Activated naive CD8-positive, alpha-beta T cell treated with anti-CD3 and anti-CD28 coated beads for 36 hours (primary cell): ENCODE measurements at regions not wholly inside any gene's neighbourhood (a gene's known extent, or its start where the extent isn't known, plus 50 kb on each side); places are given as distances from the start of the nearest gene placed in this dataset.
"Not testable (repeated sequence)": the region's sequence is repeated elsewhere in the genome, so short reads cannot be mapped to it uniquely, and the experiment has no call there.

Experiments
- DNase-seq: peaks from one replicate; pipeline ENCODE4 v3.0.0; 2021
- H3K27ac Mint-ChIP-seq: one replicate; pipeline ENCODE4 v1.8.0; 2022; ENCODE audit warnings: mild to moderate bottlenecking, moderate library complexity, mixed read lengths
- H3K27me3 Mint-ChIP-seq: one replicate; pipeline ENCODE4 v1.8.0; 2022; ENCODE audit warnings: mild to moderate bottlenecking, mixed read lengths
- H3K36me3 Mint-ChIP-seq: one replicate; pipeline ENCODE4 v1.8.0; 2021; ENCODE audit warnings: mild to moderate bottlenecking, mixed read lengths
- H3K4me1 Mint-ChIP-seq: one replicate; pipeline ENCODE4 v1.8.0; 2021; ENCODE audit warnings: mixed read lengths
- H3K4me3 Mint-ChIP-seq: one replicate; pipeline ENCODE4 v1.8.0; 2022; ENCODE audit warnings: mild to moderate bottlenecking, moderate library complexity, mixed read lengths
- H3K9me3 Mint-ChIP-seq: one replicate; pipeline ENCODE4 v1.8.0; 2022; ENCODE audit warnings: mixed read lengths

DNA sequence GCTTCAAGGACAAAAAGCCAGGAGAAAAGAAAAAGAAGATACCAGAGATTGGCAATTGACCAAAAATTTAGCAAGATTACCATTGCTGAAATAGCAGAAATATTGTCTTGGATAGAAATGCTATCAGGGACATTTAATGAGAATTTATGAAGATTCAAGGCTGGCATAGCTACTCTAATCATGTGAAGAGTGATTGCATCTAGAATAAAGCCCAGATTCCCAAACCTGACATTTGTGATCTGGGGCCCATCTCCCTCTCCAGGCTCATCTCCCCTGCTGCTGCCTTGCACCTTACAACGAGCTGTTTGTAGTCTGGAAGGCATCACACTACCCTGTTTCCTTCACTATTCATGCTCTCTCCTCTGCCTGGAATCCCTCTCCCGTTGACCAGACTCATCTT lies 114.5 kb downstream of the C9orf152 start:
- Mint-ChIP-seq H3K36me3 (no peaks in the 10 kb centered on the region), H3K9me3 (no peaks in the 10 kb centered on the region), H3K4me1 (no peaks in the 10 kb centered on the region), H3K27ac (no peak overlapping the region), H3K27me3 (no peaks in the 10 kb centered on the region), H3K4me3 (no peak overlapping the region)
- no peak for DNase-seq

DNA sequence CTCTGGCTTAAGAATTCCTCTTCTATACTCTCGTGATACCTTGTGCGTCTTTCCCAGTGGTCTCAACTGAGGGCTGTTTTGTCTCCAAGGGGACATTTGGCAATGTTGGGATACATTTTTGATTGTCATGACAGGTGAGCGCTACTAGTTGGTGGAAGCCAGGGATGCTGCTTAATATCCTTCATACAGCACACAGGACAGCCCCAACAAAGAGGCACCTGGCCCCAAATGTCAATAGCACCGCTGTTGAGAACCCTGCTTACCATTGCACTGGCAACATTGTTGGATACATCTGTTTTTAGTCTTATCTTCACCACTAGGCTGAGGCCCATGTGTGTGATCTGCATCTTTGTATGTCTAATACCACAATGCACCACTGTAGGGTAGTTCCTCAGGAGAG lies 114.1 kb downstream of the C9orf152 start:
- H3K4me3 Mint-ChIP-seq, result no peak overlapping the region
- no peak overlapping the region for H3K27ac Mint-ChIP-seq
- no peaks in the 10 kb centered on the region for H3K27me3 Mint-ChIP-seq
- H3K4me1 Mint-ChIP-seq, result no peaks in the 10 kb centered on the region
- no peaks in the 10 kb centered on the region for H3K36me3 Mint-ChIP-seq
- no peak for DNase-seq
- H3K9me3 Mint-ChIP-seq, result no peaks in the 10 kb centered on the region

DNA sequence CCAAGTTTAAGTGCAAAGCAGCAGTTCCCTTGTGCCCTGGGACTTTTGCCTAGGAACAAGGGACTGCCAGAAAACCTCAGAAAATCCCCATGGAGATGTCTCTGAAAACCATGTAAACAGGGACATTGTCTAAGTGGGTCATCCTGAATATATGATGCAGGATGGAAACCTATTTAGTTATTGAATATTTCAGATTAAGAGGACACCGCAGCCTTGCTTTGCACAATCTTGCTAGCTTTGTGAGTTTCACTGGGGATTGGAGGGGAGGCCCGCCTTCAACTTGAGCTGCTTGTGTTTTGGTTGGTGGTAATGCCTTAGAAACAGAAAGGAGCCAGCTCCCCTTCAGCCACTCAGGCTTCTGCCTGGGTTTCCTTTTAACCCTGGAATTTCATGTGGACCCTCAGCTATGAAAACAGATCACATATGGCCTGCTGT lies 112.8 kb downstream of the C9orf152 start:
- Mint-ChIP-seq H3K27ac (no peak overlapping the region), H3K4me1 (no peaks in the 10 kb centered on the region), H3K36me3 (no peaks in the 10 kb centered on the region), H3K4me3 (no peak overlapping the region), H3K27me3 (no peaks in the 10 kb centered on the region), H3K9me3 (no peaks in the 10 kb centered on the region)
- DNase-seq, result no peak

DNA sequence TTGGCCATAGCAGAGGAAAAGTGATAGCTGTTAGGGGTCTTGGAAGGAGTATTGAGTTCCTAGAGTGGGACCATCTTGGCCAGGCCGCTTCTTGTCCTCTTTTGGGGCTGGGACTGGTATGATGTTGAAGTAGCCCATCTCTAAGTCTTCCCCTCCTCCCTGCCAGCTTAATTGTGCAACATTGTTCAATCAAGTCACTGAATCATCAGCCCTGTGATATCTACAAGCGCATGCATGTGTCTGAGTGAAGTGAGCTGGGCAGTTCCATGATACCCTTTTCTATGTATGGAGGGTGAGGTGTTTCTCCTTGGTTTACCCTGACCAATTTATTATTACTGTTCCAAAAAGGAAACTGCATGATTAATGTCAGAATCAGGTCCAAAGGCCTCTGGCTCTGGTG lies 112.2 kb downstream of the C9orf152 start:
- Mint-ChIP-seq H3K36me3 (no peaks in the 10 kb centered on the region), H3K4me3 (no peak overlapping the region), H3K27ac (no peak overlapping the region), H3K9me3 (no peaks in the 10 kb centered on the region), H3K27me3 (no peaks in the 10 kb centered on the region), H3K4me1 (no peaks in the 10 kb centered on the region)
- no peak for DNase-seq

DNA sequence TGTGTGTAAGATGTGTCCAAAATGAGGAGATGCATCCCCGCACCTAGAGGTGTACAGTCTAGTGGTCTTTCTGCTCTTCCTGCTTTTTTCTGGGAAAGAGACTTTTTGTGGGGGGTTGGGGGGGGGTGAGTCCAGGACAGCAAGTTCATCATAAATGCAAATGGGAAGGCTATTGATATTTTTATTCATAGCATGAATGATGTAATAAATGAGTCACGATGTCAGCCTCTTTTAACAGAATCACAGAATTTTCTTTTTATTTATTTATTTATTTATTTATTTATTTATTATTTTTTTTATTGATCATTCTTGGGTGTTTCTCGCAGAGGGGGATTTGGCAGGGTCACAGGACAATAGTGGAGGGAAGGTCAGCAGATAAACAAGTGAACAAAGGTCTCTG lies 111.3 kb downstream of the C9orf152 start:
- not testable (repeated sequence) for DNase-seq, H3K9me3 Mint-ChIP-seq, H3K4me1 Mint-ChIP-seq, H3K27ac Mint-ChIP-seq, H3K4me3 Mint-ChIP-seq, H3K36me3 Mint-ChIP-seq, H3K27me3 Mint-ChIP-seq

DNA sequence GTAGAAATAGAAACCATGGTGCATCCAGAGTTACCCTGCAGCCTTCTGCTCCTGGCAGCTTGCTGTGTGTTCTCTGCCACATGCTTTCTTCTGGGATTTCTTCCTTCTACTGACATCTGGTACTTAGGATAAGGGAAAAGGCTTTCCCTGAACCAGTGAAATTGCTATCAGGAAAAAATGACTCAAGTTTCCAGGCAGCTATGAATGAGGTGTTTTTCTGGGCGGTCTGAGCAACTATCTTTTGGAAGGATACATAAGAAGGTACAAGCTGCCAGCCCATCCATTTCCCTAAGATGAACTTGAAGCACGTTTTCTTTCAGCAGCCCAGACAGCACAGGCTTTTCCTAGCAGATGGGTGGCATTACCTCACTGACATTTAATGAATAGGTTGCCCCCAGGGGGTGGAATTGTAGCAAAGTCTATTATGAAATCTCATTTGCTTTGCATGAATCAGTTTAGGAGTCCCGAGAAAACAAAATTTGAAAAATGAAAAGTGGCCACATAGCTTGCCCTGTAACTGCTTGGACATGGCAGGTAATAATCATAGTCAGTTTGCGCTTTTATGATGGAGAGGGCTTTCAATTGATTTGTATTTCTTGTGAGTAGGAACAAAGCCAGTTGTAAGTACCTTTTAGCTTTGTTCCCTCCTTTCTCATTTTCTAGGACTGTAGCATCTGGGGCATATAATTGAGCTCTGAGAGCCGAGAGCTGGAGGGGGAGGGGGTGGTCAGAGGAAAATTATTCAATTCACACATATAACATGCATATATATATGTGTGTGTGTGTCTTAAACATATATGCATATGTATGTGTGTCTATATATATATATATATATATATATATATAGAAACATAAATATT lies 108.5 kb downstream of the C9orf152 start:
- H3K9me3 Mint-ChIP-seq, result no peaks in the 10 kb centered on the region
- H3K4me1 Mint-ChIP-seq, result no peaks in the 10 kb centered on the region
- no peak overlapping the region for H3K4me3 Mint-ChIP-seq
- H3K27ac Mint-ChIP-seq, result no peak overlapping the region
- no peaks in the 10 kb centered on the region for H3K36me3 Mint-ChIP-seq
- no peaks in the 10 kb centered on the region for H3K27me3 Mint-ChIP-seq
- no peak for DNase-seq

DNA sequence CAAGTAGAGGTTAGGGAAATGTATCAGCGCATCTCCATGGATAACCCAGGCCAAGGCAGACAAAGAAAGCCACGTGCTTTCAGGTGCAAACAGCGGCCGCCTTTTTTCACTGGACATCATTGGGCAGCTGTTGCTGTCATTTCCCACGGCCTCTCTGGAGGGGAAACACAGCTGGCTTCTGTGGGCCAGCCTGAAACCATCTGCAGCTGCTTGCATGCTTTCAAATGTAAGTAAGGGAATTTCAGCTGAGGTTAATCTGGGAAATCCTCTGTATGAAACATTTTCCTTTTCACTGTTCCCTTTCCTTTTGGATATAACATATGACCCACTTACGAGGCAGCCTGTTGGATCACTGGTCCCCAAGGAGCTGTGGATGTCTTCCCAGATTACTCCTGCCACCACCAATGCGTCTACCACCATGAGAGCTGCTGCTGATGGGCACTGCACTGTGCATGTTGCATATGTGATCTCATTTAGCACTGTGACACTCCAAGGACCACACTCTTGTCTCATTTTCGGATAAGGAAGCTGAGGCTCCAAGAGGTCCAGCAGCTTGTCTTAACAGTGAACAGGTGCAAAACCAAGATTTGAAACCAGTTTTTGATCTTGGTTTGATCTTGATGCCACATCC lies 106.3 kb downstream of the C9orf152 start:
- H3K4me3 Mint-ChIP-seq, result no peak overlapping the region

DNA sequence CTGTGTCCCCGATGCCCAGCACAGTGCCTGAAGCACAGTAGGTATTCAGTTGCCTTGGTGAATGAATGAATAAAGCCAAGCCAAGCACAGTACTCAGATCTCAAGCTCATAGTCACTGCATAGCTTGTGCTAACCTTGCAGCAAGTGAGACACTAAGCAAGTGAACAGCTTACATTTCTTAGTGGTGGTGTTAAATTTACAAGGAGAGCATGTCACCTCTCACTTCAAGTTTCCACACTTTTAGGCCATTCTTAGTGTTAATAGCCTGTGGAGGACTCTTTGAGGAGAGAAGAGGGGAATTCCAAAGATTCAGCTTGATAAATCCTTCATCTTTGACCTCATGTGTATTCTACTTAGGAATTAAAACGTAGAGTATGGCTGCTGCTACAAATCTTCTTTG lies 104.7 kb downstream of the C9orf152 start:
- no peak for DNase-seq
- H3K36me3 Mint-ChIP-seq, result no peaks in the 10 kb centered on the region
- no peaks in the 10 kb centered on the region for H3K9me3 Mint-ChIP-seq
- H3K27ac Mint-ChIP-seq, result no peak overlapping the region
- no peaks in the 10 kb centered on the region for H3K4me1 Mint-ChIP-seq
- H3K4me3 Mint-ChIP-seq, result no peak overlapping the region
- no peaks in the 10 kb centered on the region for H3K27me3 Mint-ChIP-seq

More for the DNA sequence above, 106.3 kb downstream of the C9orf152 start:
- H3K4me1 Mint-ChIP-seq, result no peaks in the 10 kb centered on the region
- no peaks in the 10 kb centered on the region for H3K27me3 Mint-ChIP-seq
- DNase-seq, result no peak
- no peaks in the 10 kb centered on the region for H3K9me3 Mint-ChIP-seq
- H3K36me3 Mint-ChIP-seq, result no peaks in the 10 kb centered on the region
- H3K27ac Mint-ChIP-seq, result no peak overlapping the region

DNA sequence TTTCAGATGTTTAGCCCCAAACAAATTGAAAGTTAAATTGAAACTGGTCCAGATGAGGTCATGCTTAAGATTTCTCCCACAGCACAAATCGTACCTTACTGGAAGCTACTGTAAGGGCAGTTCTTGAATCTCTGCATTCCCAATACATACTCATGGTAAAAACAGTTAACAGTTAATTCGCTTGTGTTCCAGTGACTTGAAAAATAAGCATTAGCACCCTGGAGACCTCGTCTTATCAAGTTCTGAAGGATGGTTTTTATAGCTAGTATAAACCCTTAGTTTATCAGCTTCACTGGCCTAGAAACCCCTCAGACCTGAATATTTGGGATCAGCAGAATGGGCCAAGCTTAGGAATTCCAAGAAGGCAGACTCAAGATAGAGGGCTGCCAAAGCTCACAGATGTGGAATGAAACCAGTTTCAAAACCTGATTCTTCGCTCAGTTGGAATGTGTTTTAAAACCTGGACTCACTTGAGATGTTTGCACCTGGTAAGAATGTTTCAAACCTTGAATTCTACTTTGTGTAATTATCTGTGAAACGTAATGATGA lies 103.6 kb downstream of the C9orf152 start:
- no peak overlapping the region for H3K4me3 Mint-ChIP-seq
- no peak for DNase-seq
- no peaks in the 10 kb centered on the region for H3K9me3 Mint-ChIP-seq
- no peaks in the 10 kb centered on the region for H3K27me3 Mint-ChIP-seq
- H3K36me3 Mint-ChIP-seq, result no peaks in the 10 kb centered on the region
- H3K4me1 Mint-ChIP-seq, result no peaks in the 10 kb centered on the region
- H3K27ac Mint-ChIP-seq, result no peak overlapping the region

DNA sequence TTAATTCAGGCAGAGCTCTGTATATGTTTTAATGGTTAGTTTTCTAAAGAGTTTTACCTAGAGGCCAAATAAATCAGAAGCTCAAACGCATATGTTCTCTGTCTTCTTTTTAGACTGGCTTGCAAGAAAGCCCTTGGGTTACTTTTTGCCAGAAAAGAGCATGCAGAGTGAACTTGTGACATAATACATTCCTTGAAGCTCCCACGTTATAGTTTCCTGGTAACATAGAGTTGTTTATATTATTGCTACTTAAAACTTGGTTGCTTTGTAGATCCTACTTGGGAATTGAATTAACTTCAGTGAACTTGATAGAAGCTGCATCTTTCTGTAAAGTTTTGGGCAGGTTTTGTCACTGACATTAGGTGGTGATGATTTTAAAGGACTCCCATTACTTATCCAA lies 102.9 kb downstream of the C9orf152 start:
- no peak overlapping the region for H3K4me3 Mint-ChIP-seq

DNA sequence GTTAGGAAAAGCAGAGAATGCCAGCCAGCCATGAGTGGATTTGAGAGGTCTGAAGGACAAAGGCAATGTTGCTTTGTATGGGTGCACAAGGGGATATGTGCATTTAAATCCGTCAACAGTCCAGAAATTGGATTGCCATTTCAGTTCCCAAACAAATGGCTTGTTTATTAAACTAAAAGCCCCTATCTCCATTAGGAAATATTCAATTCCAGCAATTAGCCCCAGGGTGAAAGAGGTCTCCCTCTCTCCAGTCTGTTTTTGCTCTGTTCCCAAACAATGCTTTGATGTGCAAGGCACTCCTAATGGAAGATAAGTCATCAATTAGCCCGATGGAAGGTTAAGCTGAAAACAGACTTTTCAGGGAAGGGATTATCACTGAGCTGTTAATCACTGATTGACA lies 101.3 kb downstream of the C9orf152 start:
- no peak overlapping the region for H3K4me3 Mint-ChIP-seq
- no peaks in the 10 kb centered on the region for H3K36me3 Mint-ChIP-seq
- H3K27ac Mint-ChIP-seq, result no peak overlapping the region
- H3K4me1 Mint-ChIP-seq, result no peaks in the 10 kb centered on the region
- no peaks in the 10 kb centered on the region for H3K27me3 Mint-ChIP-seq
- no peaks in the 10 kb centered on the region for H3K9me3 Mint-ChIP-seq
- DNase-seq, result no peak

More for the DNA sequence above, 102.9 kb downstream of the C9orf152 start:
- H3K27ac Mint-ChIP-seq, result no peak overlapping the region
- no peaks in the 10 kb centered on the region for H3K9me3 Mint-ChIP-seq
- no peaks in the 10 kb centered on the region for H3K27me3 Mint-ChIP-seq
- no peaks in the 10 kb centered on the region for H3K36me3 Mint-ChIP-seq
- no peaks in the 10 kb centered on the region for H3K4me1 Mint-ChIP-seq
- no peak for DNase-seq

DNA sequence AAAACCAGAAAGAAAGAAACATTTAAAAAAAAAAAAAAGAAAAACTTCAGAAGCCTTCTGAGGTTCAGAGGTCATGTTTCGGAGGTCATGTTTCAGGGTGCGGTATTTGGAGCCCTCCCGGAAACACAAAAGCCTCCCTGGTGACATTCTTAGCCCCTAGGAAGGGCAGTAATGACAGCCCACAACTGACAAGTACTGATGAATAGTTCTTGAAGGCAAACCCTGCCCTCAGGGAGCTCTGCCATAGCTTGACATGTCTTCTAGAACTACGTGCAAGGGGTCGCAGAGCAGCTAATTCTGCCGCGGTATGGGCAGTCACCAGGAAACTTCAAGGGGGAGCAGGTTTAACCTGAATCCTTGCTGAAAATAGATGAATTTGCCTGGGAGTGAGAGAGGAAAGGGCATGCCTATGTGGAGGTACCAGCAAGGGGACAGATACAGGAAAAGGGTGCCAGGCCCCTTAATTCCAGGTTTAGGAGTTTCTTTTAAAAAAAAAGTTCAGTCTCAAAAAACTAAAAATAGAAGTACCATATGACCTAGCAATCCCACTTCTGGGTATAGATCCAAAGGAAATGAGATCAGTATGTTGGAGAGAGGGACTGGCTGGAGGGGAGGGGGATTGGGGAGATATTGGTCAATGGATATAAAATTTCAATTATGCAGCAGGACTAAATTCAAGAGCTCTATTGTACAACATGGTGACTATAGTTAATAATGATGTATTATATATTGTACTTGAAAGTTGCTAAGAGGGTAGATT lies 98.4 kb downstream of the C9orf152 start:
- Mint-ChIP-seq H3K36me3 (no peaks in the 10 kb centered on the region), H3K4me3 (no peak overlapping the region), H3K9me3 (no peaks in the 10 kb centered on the region), H3K27ac (no peak overlapping the region), H3K27me3 (no peaks in the 10 kb centered on the region), H3K4me1 (no peaks in the 10 kb centered on the region)
- DNase-seq, result no peak

DNA sequence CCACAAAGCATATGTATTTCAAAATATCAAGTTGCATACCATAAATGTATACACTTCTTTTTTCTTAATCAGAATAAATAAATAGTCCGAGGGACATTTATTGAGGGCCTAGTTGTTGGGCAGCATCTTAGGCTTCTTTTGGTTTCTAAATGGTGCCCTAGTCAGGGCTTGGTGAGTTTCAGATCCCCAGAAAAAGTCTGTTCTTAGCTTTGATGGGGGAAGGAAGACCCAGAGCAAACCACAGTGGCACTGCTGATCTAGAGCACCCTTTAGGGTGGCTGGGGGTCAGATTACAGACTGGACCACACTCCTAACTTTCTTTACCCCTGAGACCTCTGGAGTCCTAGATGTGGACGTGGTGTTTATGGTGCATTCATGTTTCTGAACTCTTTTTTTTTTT lies 97.8 kb downstream of the C9orf152 start:
- Mint-ChIP-seq H3K27me3 (no peaks in the 10 kb centered on the region), H3K27ac (no peak overlapping the region), H3K36me3 (no peaks in the 10 kb centered on the region), H3K4me1 (no peaks in the 10 kb centered on the region), H3K4me3 (no peak overlapping the region), H3K9me3 (no peaks in the 10 kb centered on the region)
- no peak for DNase-seq

DNA sequence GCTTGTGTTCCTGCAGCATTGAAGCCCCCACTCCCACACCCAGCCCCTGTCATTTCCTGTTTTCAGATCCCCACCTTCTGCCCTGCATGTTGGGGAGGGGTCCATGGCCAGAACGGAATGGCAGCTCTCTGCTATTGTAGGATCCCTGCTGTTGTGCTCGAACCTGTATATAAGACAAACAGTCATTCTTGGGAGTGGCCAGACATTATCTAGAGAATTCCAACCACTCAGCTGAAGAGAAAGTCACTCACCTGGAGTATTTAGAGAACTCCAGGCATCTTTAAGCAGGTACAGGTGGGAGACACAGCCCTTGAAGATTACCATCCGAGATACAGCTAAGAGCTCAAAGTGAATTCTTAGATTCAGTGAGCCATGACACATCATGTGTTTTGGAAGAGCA lies 96.1 kb downstream of the C9orf152 start:
- no peak for DNase-seq
- Mint-ChIP-seq H3K4me1 (no peaks in the 10 kb centered on the region), H3K27ac (no peak overlapping the region), H3K4me3 (no peak overlapping the region), H3K9me3 (no peaks in the 10 kb centered on the region), H3K36me3 (no peaks in the 10 kb centered on the region), H3K27me3 (no peaks in the 10 kb centered on the region)

DNA sequence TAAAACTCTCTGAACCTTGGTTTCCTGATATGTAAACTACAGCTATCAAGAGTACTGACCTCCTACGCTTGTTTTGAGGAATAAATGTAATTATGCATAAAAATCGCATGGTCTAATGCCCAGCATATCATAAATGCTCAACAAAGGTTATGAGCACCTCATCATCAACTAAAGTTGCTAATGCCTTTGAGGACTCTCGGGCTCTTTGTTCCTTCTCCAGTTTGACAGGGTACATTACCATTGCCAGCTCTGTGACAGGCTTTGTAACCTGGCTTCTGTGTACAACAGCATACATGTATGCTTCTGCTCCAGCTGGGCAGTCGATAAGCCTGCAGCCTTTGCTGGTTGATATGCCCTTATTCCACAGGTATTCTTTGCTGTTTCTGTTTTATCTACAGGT lies 95.2 kb downstream of the C9orf152 start:
- Mint-ChIP-seq H3K4me3 (no peak overlapping the region), H3K4me1 (no peaks in the 10 kb centered on the region), H3K9me3 (no peaks in the 10 kb centered on the region), H3K27me3 (no peaks in the 10 kb centered on the region), H3K27ac (no peak overlapping the region), H3K36me3 (no peaks in the 10 kb centered on the region)
- no peak for DNase-seq
